GM19099 (cell line): ENCODE measurements at regions not wholly inside any gene's neighbourhood (a gene's known extent, or its start where the extent isn't known, plus 50 kb on each side); places are given as distances from the start of the nearest gene placed in this dataset.

Experiments
- POLR2A ChIP-seq: IDR thresholded peaks from 3 replicates; pipeline ENCODE4 v1.6.1; 2011; ENCODE audit warnings: low read depth; ENCODE audit not compliant: insufficient read length; ENCODE audit errors: extremely low read depth

DNA sequence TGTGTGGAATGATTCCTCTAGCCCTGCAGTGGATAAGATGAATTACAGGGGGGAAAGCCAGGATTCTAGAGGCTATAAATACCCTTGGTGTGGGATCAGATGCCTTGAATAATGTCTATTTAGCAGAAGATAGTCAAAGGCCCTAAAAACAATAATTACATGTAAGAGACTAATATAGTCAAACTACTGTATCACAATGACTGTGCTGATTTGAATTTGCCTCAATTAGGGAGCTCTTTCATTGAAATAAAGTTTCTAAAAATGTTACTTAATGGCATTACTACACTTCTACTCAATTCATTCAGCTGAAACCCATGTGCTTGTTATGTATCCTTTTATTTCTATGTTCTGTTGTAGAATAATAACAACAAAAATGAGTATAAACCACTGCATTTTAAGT, 915.6 kb downstream of the TUSC7 start:
- no peak for TF ChIP-seq POLR2A

GRCh38 chr3:117626577-117626976, 917.0 kb downstream of the TUSC7 start:
- no peak for TF ChIP-seq POLR2A

DNA sequence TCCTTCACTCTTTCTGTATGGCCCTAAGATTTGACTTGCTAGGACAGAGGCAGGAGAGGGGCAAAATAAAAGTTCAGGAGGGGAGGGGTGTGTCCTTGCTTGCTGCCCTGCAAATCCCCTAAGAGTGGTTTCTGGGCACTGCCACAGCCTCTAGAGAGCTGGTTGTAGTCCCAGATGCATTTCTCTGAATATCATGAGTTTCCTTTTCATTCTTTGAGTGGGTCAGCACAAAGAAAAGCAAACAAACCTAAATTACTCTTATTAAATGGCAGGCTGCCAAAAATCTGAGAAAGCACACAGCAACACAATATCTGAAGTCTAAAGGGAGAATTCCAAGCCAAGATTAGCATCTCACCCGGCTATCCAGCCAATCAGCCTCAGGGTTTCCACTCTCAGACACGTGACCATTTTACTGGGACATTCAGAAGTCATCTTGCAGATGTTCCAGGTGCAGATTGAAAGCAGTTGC, 919.3 kb downstream of the TUSC7 start:
- no peak for TF ChIP-seq POLR2A

GRCh38 chr3:117629505-117629904, 919.9 kb downstream of the TUSC7 start:
- TF ChIP-seq POLR2A: no peak

DNA sequence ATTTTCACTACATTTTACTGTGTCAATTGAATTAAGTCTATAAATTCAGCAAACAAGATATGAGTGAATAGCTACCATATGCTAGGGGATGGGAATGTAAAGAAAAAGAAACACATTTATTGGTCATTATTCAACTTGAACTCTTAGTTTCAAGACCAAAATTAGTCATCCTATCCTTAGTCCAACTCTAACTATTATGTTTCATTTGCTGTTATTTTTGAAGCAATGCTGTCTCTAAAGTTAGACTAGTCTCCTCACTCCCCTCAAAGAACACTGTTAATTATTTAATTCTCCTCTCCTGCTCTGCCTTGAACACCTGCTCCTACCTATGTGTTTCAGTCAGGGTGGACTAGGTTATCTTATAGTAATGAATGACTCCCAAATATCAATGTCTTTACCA, 920.9 kb downstream of the TUSC7 start:
- TF ChIP-seq POLR2A: no peak

- no peak for TF ChIP-seq POLR2A
Measured at GRCh38 chr3:117630885-117631284, 921.3 kb downstream of the TUSC7 start.

DNA sequence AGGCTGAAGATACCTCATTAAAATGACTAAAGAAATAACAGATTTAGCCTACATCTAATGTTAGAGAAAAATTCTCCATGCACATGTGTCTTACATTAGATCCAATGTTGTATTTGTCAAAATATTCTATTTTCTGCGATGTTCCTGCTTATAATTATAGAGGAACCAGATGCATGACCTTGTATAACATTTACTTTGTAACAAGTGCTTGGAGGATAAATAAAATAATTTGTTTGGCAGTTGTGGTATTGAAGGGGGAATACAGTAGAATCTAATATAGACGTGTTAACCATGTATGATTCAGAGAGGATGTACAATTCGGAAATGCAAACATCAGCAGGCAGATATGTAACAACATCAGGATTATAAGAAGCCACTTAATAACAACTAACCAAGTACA, 922.2 kb downstream of the TUSC7 start:
- no peak for TF ChIP-seq POLR2A

DNA sequence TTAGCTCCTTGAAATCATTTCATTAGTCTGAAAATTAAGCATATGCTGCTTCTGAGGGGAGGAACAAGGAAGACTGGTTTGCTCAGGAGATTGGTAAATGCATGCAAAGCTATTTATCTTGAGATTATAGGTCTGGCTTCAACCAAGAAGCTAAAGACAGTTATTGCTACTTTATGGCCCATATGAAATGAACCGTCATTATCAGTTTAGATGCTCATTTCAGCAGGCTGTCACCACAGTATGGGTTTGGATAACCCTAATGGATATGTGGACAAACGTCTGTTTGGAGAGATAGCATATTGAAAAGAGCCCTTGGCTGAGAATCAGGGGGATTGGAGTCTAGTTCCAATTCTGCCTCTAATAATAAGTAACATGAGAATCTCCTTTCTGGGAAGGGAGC, 922.6 kb downstream of the TUSC7 start:
- no peak for TF ChIP-seq POLR2A

GRCh38 chr3:117633207-117633606, 923.6 kb downstream of the TUSC7 start:
- no peak for TF ChIP-seq POLR2A

GRCh38 chr3:117637666-117638065, 928.1 kb downstream of the TUSC7 start:
- no peak for TF ChIP-seq POLR2A

DNA sequence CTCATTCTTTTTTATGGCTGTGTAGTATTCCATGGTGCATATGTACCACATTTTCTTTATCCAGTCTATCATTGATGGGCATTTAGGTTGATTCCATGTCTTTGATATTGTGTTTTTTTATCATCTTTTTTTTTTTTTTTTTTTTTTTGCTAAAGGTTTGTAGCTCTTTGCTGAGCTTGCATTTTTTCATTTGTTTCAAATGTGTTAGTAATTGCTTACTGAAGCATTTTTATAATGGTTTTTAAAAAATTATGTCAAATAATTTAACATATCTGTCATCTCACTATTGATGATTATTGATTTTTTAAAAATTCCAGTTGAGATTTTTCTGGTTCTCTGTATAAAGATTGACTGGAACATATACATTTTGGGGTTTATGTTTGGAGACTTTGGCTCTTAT, 934.6 kb downstream of the TUSC7 start:
- TF ChIP-seq POLR2A: no peak

- no peak for TF ChIP-seq POLR2A
Measured at GRCh38 chr3:117645561-117646242, 936.1 kb downstream of the TUSC7 start.

DNA sequence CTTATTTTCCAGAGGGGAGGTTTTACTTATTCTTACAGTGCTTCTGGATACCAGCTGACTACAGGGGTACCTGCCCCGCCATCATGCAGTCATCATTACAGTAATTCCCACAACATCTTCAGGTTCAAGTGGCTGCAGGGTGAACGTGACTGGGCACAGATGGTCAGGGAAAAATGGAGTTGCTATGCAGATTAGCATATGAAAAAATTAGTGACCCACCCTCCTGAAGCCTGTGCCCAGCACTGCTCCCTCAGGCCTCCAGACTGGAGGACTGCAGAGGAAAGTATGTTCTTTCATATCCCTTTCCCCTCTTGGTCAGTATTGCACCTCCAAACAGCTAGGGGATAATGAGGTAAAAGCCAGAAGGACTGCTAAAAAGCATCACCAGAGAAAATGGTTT, 937.9 kb downstream of the TUSC7 start:
- TF ChIP-seq POLR2A: no peak

GRCh38 chr3:117651246-117651645, 941.7 kb downstream of the TUSC7 start:
- TF ChIP-seq POLR2A: no peak

DNA sequence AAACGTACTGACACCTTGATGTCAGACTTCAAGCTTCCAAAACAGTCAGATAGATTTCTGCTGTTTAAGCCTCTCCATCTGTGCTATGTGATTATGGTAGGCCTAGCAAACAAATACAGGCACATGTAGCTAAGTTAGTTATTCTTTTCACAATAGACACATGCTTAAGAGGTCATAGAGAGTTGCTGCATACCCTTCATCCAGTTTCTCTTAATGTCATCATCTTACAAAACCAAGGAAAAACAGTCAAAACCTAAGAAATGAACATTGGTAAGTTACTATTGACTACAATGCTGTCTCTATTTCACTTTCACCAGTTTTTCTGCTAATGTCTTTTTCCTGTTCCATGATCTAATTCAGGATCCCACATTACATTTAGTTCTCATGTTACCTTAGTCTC, 946.8 kb downstream of the TUSC7 start:
- no peak for TF ChIP-seq POLR2A

DNA sequence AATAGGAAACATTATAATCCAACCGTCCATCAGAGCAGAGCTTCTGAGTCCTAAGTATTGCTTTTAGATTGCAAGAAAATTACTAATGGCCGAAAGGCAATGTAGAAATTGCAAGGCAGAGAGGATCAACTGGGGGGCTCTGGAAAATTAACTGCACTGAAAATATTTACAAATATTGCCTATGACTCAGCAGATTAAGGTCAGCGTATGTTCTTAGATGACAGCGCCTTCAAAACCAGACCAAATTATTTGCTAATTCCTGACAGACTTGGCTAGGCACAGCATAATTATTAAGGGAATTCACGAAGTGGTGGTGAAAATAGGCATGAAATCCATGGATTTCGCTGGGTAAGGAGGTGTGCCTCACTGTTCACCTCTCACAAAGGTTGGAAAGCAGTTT, 947.7 kb downstream of the TUSC7 start:
- TF ChIP-seq POLR2A: no peak
